PC-3 (cell line): ENCODE measurements at regions not wholly inside any gene's neighbourhood (a gene's known extent, or its start where the extent isn't known, plus 50 kb on each side); places are given as distances from the start of the nearest gene placed in this dataset.
A peak's percentile ranks its signal among the peaks of the same experiment; 100 is the strongest.

Experiments
- ATAC-seq: fragments of 200-7000 bp; cut with Tn5 transposase; 2 replicates; pipeline ENCODE4 v1.9.1; 2020; ENCODE audit warnings: mild to moderate bottlenecking, moderate library complexity
- BruUV-seq: library from RNA; stranded (reverse); fragments of 400-500 nt; replicated peaks from 2 replicates; lab custom pipeline; 2021; lab: Mats Ljungman, UMichigan
- CTCF ChIA-PET: fragments of 300-600 bp; sonication (Branson Sonifier 250); formaldehyde crosslinking; loops from one replicate; lab custom pipeline; 2022; ENCODE audit warnings: antibody characterized with exemption; lab: Charles Lee
- POLR2A ChIA-PET: fragments of 300-600 bp; sonication (Branson Sonifier 250); formaldehyde crosslinking; loops from one replicate; lab custom pipeline; 2022; ENCODE audit warnings: antibody characterized with exemption; ENCODE audit not compliant: unreplicated experiment; lab: Charles Lee
- DNase-seq: peaks from one replicate; pipeline ENCODE4 v3.0.0-alpha.2; 2015
- H2AFZ ChIP-seq: fragments of 300-600 bp; sonication (generic); 2 replicates; pipeline ENCODE4 v1.6.0; 2016; ENCODE audit warnings: antibody characterized with exemption, low read length
- H3F3A ChIP-seq: fragments of 300-600 bp; sonication (generic); one replicate; pipeline ENCODE4 v1.6.0; 2017; ENCODE audit warnings: antibody characterized with exemption, low read length, control low read depth, mild to moderate bottlenecking; ENCODE audit not compliant: unreplicated experiment
- H3K27ac ChIP-seq: fragments of 300-600 bp; sonication (generic); 2 replicates; pipeline ENCODE4 v1.5.1; 2016; ENCODE audit warnings: mild to moderate bottlenecking, low read length
- H3K27me3 ChIP-seq: fragments of 300-600 bp; sonication (generic); 2 replicates; pipeline ENCODE4 v1.6.1; 2016; ENCODE audit warnings: low read length, mixed read lengths
- H3K36me3 ChIP-seq: fragments of 300-600 bp; sonication (generic); 2 replicates; pipeline ENCODE4 v1.6.1; 2016; ENCODE audit warnings: low read depth, mixed run types, low read length, mixed read lengths
- H3K4me1 ChIP-seq: fragments of 300-600 bp; sonication (generic); 2 replicates; pipeline ENCODE4 v1.5.1; 2016; ENCODE audit warnings: low read length; ENCODE audit not compliant: insufficient read depth
- H3K4me2 ChIP-seq: fragments of 300-600 bp; sonication (generic); 2 replicates; pipeline ENCODE4 v1.6.0; 2016; ENCODE audit warnings: low read length
- H3K4me3 ChIP-seq: fragments of 300-600 bp; sonication (generic); 2 replicates; pipeline ENCODE4 v1.5.1; 2016; ENCODE audit warnings: mild to moderate bottlenecking, low read length, mixed read lengths
- H3K79me2 ChIP-seq: fragments of 300-600 bp; sonication (generic); 2 replicates; pipeline ENCODE4 v1.6.1; 2017; ENCODE audit warnings: low read length, mixed read lengths
- H3K9ac ChIP-seq: fragments of 300-600 bp; sonication (generic); 2 replicates; pipeline ENCODE4 v1.6.0; 2016; ENCODE audit warnings: mild to moderate bottlenecking, low read length
- H3K9me2 ChIP-seq: fragments of 300-600 bp; sonication (generic); replicated peaks from 2 replicates; pipeline ENCODE4 v1.6.1; 2016; ENCODE audit warnings: mixed run types, low read length, mixed read lengths
- H3K9me3 ChIP-seq: fragments of 300-600 bp; sonication (generic); 2 replicates; pipeline ENCODE4 v1.6.1; 2016; ENCODE audit warnings: low read length, mixed read lengths
- H4K20me1 ChIP-seq: fragments of 300-600 bp; sonication (generic); 2 replicates; pipeline ENCODE4 v1.6.1; 2016; ENCODE audit warnings: low read length, mixed read lengths
- CTCF ChIP-seq: fragments of 300-600 bp; sonication (generic); conservative IDR thresholded peaks from 2 replicates; pipeline ENCODE4 v1.5.1; 2017; ENCODE audit warnings: antibody characterized with exemption, low read depth, mild to moderate bottlenecking, low read length
- EZH2 ChIP-seq: fragments of 300-600 bp; sonication (generic); IDR thresholded peaks from one replicate; pipeline ENCODE4 v1.6.1; 2017; ENCODE audit warnings: antibody characterized with exemption, mild to moderate bottlenecking, low read length; ENCODE audit not compliant: unreplicated experiment
- EZH2phosphoT487 ChIP-seq: fragments of 300-600 bp; sonication (generic); IDR thresholded peaks from 2 replicates; pipeline ENCODE4 v1.6.1; 2018; ENCODE audit warnings: mild to moderate bottlenecking, antibody characterized with exemption, low read length, borderline replicate concordance
- intact Hi-C: fragments of 100-400 bp; cut with micrococcal nuclease; formaldehyde crosslinking; loops from 2 replicates; pipeline ENCODE4 v1.9.0; 2023

GRCh38 chr14:70269582-70269981 lies 80.8 kb upstream of the SLC8A3 start:
- Histone ChIP-seq H3K9ac (no peak overlapping the region), H3F3A (no peaks in the 10 kb centered on the region), H3K9me3 (no peaks in the 10 kb centered on the region), H3K36me3 (no peaks in the 10 kb centered on the region), H3K27me3 (peaks cover 78% of the 10 kb centered on the region), H3K27ac (no peak overlapping the region), H3K79me2 (no peaks in the 10 kb centered on the region), H3K4me2 (no peak overlapping the region), H4K20me1 (no peaks in the 10 kb centered on the region), H3K9me2 (no peaks in the 10 kb centered on the region), H3K4me3 (no peak overlapping the region), H3K4me1 (no peaks in the 10 kb centered on the region), H2AFZ (no peak overlapping the region)
- CTCF ChIA-PET, result no interaction called here
- POLR2A ChIA-PET, result no interaction called here
- intact Hi-C loops, result no loop called here
- BruUV-seq, result no TSS peak
- TF ChIP-seq EZH2phosphoT487 (no peak), CTCF (no peak), EZH2 (no peak)
- ATAC-seq (no peak), DNase-seq (no peak)

GRCh38 chr14:70268760-70269159 lies 80.0 kb upstream of the SLC8A3 start:
- H3K79me2 ChIP-seq, result no peaks in the 10 kb centered on the region
- ATAC-seq, result peak; percentile 40; the same call in 1 of the 2 replicates
- H3K9me3 ChIP-seq, result no peaks in the 10 kb centered on the region
- H3K4me1 ChIP-seq, result no peaks in the 10 kb centered on the region
- no peak for DNase-seq
- no peak overlapping the region for H3K4me2 ChIP-seq
- H3K27me3 ChIP-seq, result peaks cover 76% of the 10 kb centered on the region
- H3K36me3 ChIP-seq, result no peaks in the 10 kb centered on the region
- H3K4me3 ChIP-seq, result no peak overlapping the region
- no peak overlapping the region for H3K27ac ChIP-seq
- no peaks in the 10 kb centered on the region for H3K9me2 ChIP-seq
- intact Hi-C loops, result no loop called here
- no peak overlapping the region for H3K9ac ChIP-seq
- POLR2A ChIA-PET, result no interaction called here
- H3F3A ChIP-seq, result no peaks in the 10 kb centered on the region
- H4K20me1 ChIP-seq, result no peaks in the 10 kb centered on the region
- BruUV-seq, result no TSS peak
- CTCF ChIA-PET, result no interaction called here
- TF ChIP-seq CTCF, result no peak
- no peak for TF ChIP-seq EZH2
- no peak for TF ChIP-seq EZH2phosphoT487
- H2AFZ ChIP-seq, result no peak overlapping the region

GRCh38 chr14:70266157-70266556 lies 77.4 kb upstream of the SLC8A3 start:
- TF ChIP-seq EZH2 (no peak), CTCF (no peak), EZH2phosphoT487 (no peak)
- ATAC-seq (no peak), DNase-seq (no peak)
- Histone ChIP-seq H3K9me2 (no peaks in the 10 kb centered on the region), H3K4me2 (no peak overlapping the region), H3K4me3 (no peak overlapping the region), H3K27me3 (peaks cover 72% of the 10 kb centered on the region), H4K20me1 (no peaks in the 10 kb centered on the region), H3F3A (no peaks in the 10 kb centered on the region), H3K9ac (no peak overlapping the region), H3K27ac (no peak overlapping the region), H3K4me1 (no peaks in the 10 kb centered on the region), H3K36me3 (no peaks in the 10 kb centered on the region), H3K9me3 (no peaks in the 10 kb centered on the region), H2AFZ (no peak overlapping the region), H3K79me2 (no peaks in the 10 kb centered on the region)
- ChIA-PET CTCF (no interaction called here), POLR2A (no interaction called here)
- intact Hi-C loops, result no loop called here
- BruUV-seq, result no TSS peak
